ENCODE measurements at regions not wholly inside any gene's neighbourhood (a gene's known extent, or its start where the extent isn't known, plus 50 kb on each side); places are given as distances from the start of the nearest gene placed in this dataset.

- H3K4me3 ChIP-seq (replicated peaks; ENCODE audit: insufficient read depth, low read length) = no peak overlapping the region
- no peak for DNase-seq (ENCODE audit: low read depth in 1 of 2, low spot score in 1 of 2)
- peaks cover 26% of the 10 kb centered on the region for H3K27me3 ChIP-seq (ENCODE audit: insufficient read depth, poor library complexity, severe bottlenecking)
- no peak overlapping the region for H3K27ac ChIP-seq (replicated peaks)
- TF ChIP-seq POLR2AphosphoS5 (IDR thresholded peaks at IDR 0.05; ENCODE audit: low read depth) (no peak), GABPA (IDR thresholded peaks at IDR 0.05; ENCODE audit: low read depth) (no peak), SPI1 (IDR thresholded peaks at IDR 0.05; ENCODE audit: borderline replicate concordance, low read depth) (no peak), CTCF (IDR thresholded peaks at IDR 0.05; ENCODE audit: insufficient read depth, low read length) (no peak)
- TF ChIP-seq, protein P1, sequence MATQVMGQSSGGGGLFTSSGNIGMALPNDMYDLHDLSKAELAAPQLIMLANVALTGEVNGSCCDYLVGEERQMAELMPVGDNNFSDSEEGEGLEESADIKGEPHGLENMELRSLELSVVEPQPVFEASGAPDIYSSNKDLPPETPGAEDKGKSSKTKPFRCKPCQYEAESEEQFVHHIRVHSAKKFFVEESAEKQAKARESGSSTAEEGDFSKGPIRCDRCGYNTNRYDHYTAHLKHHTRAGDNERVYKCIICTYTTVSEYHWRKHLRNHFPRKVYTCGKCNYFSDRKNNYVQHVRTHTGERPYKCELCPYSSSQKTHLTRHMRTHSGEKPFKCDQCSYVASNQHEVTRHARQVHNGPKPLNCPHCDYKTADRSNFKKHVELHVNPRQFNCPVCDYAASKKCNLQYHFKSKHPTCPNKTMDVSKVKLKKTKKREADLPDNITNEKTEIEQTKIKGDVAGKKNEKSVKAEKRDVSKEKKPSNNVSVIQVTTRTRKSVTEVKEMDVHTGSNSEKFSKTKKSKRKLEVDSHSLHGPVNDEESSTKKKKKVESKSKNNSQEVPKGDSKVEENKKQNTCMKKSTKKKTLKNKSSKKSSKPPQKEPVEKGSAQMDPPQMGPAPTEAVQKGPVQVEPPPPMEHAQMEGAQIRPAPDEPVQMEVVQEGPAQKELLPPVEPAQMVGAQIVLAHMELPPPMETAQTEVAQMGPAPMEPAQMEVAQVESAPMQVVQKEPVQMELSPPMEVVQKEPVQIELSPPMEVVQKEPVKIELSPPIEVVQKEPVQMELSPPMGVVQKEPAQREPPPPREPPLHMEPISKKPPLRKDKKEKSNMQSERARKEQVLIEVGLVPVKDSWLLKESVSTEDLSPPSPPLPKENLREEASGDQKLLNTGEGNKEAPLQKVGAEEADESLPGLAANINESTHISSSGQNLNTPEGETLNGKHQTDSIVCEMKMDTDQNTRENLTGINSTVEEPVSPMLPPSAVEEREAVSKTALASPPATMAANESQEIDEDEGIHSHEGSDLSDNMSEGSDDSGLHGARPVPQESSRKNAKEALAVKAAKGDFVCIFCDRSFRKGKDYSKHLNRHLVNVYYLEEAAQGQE (IDR thresholded peaks at IDR 0.05; ENCODE audit: insufficient replicate concordance, low read depth) = no peak
Measured at GRCh38 chr22:49677495-49677889, 150.2 kb downstream of the BRD1 start.

DNA sequence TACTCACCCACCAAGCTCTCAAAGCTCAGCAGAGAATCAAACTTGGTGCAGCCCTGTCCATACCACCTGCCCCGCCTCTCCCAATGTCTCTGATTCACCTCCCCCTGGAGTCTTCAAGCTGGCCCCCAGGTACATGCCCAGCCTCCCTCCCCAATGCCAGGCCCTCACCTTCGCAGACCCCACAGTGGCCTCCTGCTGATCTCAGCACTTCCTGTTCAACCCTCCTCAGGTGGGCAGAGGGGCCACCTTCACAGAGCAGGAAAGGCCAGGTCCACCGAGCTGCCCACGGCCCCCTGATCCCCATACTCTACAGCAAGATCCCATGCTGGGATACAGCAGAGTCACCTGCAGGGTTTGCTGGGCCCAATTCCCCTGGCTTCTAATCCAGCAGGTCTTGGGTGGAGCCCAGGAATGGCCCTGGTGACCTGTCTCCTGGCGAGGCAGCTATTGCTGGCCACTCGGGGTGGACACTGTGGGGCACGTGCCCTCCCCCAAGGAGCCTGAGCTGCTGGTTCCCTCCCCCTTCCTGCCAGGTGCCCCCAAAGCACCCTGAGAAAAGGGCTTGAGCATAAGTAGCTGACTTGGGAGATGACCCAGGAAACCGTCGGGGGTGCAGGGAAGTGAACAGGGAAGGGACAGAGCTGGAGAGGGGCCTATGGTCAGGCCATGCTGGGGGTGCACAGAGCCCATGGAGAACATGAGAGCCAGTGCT is 150.7 kb downstream of the BRD1 start:
- TF ChIP-seq GABPA (IDR thresholded peaks at IDR 0.05; ENCODE audit: low read depth) = no peak
- TF ChIP-seq, protein P1 (IDR thresholded peaks at IDR 0.05; ENCODE audit: insufficient replicate concordance, low read depth) = no peak
- no peak for TF ChIP-seq POLR2AphosphoS5 (IDR thresholded peaks at IDR 0.05; ENCODE audit: low read depth)
- no peak for TF ChIP-seq CTCF (IDR thresholded peaks at IDR 0.05; ENCODE audit: insufficient read depth, low read length)
- TF ChIP-seq SPI1 (IDR thresholded peaks at IDR 0.05; ENCODE audit: borderline replicate concordance, low read depth) = no peak
- no peak overlapping the region for H3K27ac ChIP-seq (replicated peaks)
- no peak for DNase-seq (ENCODE audit: low read depth in 1 of 2, low spot score in 1 of 2)
- peaks cover 24% of the 10 kb centered on the region for H3K27me3 ChIP-seq (ENCODE audit: insufficient read depth, poor library complexity, severe bottlenecking)
- H3K4me3 ChIP-seq (replicated peaks; ENCODE audit: insufficient read depth, low read length) = no peak overlapping the region

DNA sequence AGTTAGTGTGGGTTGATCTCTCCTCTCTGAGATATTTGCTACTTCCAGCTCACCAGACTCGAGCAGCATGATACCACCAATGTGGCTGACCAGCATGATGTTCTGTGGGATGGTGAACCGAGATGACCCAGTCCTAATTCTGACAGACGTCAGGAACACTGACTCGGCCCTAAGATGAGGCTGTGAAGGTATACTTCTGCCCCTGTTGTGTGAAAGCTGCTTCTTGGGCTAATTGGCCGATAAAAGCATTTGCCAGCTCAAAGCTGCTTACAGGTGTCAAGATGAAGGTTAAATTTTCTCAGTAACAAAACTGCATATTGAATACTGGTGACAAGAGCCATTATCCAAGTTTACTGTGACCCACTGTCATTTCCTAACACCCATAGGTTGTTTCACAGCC is 151.4 kb downstream of the BRD1 start:
- no peak overlapping the region for H3K27ac ChIP-seq (replicated peaks)
- TF ChIP-seq POLR2AphosphoS5 (IDR thresholded peaks at IDR 0.05; ENCODE audit: low read depth) (no peak), SPI1 (IDR thresholded peaks at IDR 0.05; ENCODE audit: borderline replicate concordance, low read depth) (no peak), GABPA (IDR thresholded peaks at IDR 0.05; ENCODE audit: low read depth) (no peak), CTCF (IDR thresholded peaks at IDR 0.05; ENCODE audit: insufficient read depth, low read length) (no peak)
- TF ChIP-seq, protein P1 (IDR thresholded peaks at IDR 0.05; ENCODE audit: insufficient replicate concordance, low read depth) = no peak
- no peak overlapping the region for H3K4me3 ChIP-seq (replicated peaks; ENCODE audit: insufficient read depth, low read length)
- peaks cover 31% of the 10 kb centered on the region for H3K27me3 ChIP-seq (ENCODE audit: insufficient read depth, poor library complexity, severe bottlenecking)
- no peak for DNase-seq (ENCODE audit: low read depth in 1 of 2, low spot score in 1 of 2)

Data from HL-60 (cell line).